GM06990 (cell line): ENCODE measurements at regions not wholly inside any gene's neighbourhood (a gene's known extent, or its start where the extent isn't known, plus 50 kb on each side); places are given as distances from the start of the nearest gene placed in this dataset.

Experiments used
- DNase-seq: peaks from one replicate; pipeline ENCODE4 v3.0.0-alpha.2; 2011; ENCODE audit not compliant: insufficient read length; ENCODE audit errors: extremely low read depth
- H3K27me3 ChIP-seq: replicated peaks from 2 replicates; pipeline ENCODE4 v1.6.0; 2011; ENCODE audit warnings: low read length; ENCODE audit not compliant: control insufficient read depth, insufficient read depth
- H3K36me3 ChIP-seq: 2 replicates; pipeline ENCODE4 v1.5.1; 2011; ENCODE audit warnings: low read length; ENCODE audit not compliant: control insufficient read depth, insufficient read depth
- H3K4me3 ChIP-seq: replicated peaks from 2 replicates; pipeline ENCODE4 v1.5.1; 2011; ENCODE audit warnings: low read depth, mild to moderate bottlenecking, control low read depth, low read length
- TF ChIP-seq, protein P1 (sequence below): IDR thresholded peaks from 2 replicates; pipeline ENCODE4 v1.5.1; 2011; ENCODE audit warnings: low read length, control low read depth, mild to moderate bottlenecking, inconsistent platforms; ENCODE audit not compliant: insufficient read depth, poor library complexity, severe bottlenecking

DNA sequence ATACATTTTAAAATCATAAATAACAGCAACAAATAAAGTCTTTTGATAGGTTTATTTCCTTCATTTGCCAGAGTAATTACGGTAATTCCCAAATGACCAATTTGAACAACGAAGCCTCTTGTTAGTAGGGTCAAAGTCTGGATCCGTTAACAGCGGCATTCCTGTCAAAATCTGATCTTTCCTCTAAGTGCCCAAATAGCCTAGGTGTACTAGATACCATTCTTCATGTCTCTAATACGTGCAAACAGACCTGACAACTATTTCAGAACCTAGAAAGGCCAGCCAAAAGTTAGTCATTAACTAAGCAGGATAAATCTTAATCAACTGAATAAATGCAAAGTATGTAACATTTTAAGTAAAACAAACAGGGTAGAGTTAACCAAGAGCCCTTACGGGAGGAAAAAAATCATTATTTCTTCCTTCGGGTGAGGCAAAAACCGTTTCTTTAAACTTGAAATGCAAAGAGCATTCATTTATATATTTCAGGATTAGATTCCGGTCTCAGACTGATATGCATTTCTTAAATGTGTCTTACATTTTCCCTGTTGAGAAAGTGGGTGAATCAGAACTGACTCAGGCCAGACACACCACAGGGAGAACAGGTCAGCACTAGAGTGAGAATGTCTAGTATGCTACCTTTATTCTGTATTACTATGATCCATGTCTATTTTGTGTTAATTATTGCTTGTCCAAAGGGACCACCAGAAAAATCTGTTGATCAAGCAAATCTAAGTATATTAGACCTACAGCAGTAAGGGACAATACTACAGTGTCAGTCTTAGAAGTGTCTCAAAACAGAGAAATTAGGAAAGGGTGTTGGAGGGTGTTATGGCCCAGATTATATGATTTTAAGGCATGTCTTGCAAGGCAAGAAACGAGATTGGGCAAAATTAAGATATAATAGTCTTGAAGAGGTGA, 141.5 kb upstream of the NDUFV2 start:
- H3K27me3 ChIP-seq: no peaks in the 10 kb centered on the region
- no peak overlapping the region for H3K4me3 ChIP-seq
- TF ChIP-seq, protein P1, sequence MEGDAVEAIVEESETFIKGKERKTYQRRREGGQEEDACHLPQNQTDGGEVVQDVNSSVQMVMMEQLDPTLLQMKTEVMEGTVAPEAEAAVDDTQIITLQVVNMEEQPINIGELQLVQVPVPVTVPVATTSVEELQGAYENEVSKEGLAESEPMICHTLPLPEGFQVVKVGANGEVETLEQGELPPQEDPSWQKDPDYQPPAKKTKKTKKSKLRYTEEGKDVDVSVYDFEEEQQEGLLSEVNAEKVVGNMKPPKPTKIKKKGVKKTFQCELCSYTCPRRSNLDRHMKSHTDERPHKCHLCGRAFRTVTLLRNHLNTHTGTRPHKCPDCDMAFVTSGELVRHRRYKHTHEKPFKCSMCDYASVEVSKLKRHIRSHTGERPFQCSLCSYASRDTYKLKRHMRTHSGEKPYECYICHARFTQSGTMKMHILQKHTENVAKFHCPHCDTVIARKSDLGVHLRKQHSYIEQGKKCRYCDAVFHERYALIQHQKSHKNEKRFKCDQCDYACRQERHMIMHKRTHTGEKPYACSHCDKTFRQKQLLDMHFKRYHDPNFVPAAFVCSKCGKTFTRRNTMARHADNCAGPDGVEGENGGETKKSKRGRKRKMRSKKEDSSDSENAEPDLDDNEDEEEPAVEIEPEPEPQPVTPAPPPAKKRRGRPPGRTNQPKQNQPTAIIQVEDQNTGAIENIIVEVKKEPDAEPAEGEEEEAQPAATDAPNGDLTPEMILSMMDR: no peak

GRCh38 chr18:8962192-8962779, 140.2 kb upstream of the NDUFV2 start:
- DNase-seq: no peak
- Histone ChIP-seq H3K4me3 (no peak overlapping the region), H3K36me3 (no peaks in the 10 kb centered on the region), H3K27me3 (no peaks in the 10 kb centered on the region)
- TF ChIP-seq, protein P1: no peak

More for the DNA sequence above, 141.5 kb upstream of the NDUFV2 start:
- no peaks in the 10 kb centered on the region for H3K36me3 ChIP-seq
- DNase-seq: no peak

DNA sequence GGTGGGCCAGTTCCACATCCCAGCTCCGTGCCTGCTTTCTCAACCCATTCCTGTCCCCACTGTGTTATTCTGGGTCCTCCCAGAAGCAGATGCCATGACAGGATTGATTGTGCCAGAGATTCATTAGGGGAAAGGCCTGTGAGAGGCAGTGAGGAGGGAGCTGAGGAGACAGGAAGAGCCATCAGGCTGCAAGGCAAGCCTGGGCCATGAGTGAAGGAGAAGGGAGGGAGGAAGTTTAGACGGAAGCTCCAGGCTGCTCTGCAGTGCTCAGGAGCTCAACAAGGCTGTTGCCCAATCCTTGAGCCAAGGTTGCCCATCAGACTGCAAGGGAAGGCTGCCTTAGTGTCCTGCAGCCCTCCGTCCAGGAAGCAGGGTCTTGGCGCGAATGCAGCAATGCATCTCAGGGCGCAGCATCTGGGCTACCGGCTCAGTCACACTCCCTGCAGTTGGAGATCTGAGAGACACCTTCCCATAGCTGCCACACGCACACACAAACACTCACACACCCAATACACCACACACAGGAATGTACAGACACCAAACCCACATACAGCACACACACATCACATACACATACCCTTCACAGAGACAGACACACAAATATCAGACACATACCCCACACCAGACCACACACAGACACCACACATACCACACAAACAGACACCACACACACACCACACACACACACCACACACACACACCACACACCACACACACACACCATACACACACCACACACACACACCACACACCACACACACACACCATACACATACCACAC, 139.5 kb upstream of the NDUFV2 start:
- TF ChIP-seq, protein P1: no peak
- H3K4me3 ChIP-seq: no peak overlapping the region
- H3K36me3 ChIP-seq: no peaks in the 10 kb centered on the region
- DNase-seq: no peak
- H3K27me3 ChIP-seq: no peaks in the 10 kb centered on the region

GRCh38 chr18:8963876-8964275, 138.6 kb upstream of the NDUFV2 start:
- Histone ChIP-seq H3K27me3 (no peaks in the 10 kb centered on the region; the same call in 1 of the 2 replicates), H3K4me3 (no peak overlapping the region), H3K36me3 (no peaks in the 10 kb centered on the region)
- TF ChIP-seq, protein P1: no peak
- no peak for DNase-seq

DNA sequence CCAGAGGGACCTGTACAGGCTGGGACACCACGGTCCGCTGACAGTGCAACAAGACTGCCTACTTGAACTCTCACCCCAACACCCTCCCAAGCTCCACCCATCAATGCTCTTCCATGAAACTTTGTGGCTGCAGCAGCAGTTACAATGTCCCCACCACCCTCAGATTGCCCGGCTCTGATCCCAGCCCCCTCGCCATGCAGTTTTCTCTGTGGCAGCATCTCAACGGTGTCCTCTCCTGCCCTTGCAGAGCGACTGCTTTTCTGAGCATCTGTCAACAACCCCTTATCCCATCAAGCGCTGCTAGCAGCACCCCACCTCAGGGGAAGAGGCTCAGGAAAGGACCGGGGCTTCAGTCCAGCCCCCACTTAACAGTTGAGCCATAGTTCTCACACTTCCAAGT, 137.1 kb upstream of the NDUFV2 start:
- TF ChIP-seq, protein P1: no peak
- H3K36me3 ChIP-seq: no peaks in the 10 kb centered on the region
- H3K4me3 ChIP-seq: no peak overlapping the region
- no peak for DNase-seq
- no peaks in the 10 kb centered on the region; the same call in 1 of the 2 replicates for H3K27me3 ChIP-seq
